ENCODE measurements at regions not wholly inside any gene's neighbourhood (a gene's known extent, or its start where the extent isn't known, plus 50 kb on each side); places are given as distances from the start of the nearest gene placed in this dataset.

DNA sequence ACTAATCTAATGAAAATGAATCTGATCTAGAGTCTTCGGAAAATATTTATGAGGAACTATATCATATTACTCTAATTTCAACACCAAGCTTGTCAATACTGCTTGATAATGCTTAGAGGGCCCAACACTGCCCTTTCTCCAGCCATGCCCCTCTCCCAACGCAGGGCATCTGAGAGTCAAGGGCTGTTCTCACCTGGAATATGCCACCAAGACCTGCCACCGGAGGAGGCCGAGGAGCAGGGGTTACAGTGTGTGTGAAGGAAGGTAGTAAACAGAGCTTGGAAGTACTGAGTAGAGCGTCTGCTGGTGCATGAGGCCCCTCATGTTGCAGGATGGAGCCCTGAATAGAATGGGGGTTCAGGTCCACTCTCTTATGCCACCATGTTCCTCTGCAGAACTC, 301.3 kb upstream of the MPDZ start:
- TF ChIP-seq, protein P1, sequence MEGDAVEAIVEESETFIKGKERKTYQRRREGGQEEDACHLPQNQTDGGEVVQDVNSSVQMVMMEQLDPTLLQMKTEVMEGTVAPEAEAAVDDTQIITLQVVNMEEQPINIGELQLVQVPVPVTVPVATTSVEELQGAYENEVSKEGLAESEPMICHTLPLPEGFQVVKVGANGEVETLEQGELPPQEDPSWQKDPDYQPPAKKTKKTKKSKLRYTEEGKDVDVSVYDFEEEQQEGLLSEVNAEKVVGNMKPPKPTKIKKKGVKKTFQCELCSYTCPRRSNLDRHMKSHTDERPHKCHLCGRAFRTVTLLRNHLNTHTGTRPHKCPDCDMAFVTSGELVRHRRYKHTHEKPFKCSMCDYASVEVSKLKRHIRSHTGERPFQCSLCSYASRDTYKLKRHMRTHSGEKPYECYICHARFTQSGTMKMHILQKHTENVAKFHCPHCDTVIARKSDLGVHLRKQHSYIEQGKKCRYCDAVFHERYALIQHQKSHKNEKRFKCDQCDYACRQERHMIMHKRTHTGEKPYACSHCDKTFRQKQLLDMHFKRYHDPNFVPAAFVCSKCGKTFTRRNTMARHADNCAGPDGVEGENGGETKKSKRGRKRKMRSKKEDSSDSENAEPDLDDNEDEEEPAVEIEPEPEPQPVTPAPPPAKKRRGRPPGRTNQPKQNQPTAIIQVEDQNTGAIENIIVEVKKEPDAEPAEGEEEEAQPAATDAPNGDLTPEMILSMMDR (IDR thresholded peaks at IDR 0.05): no peak
- TF ChIP-seq POLR2A (IDR thresholded peaks at IDR 0.05): no peak
- TF ChIP-seq EP300 (IDR thresholded peaks at IDR 0.05): no peak
